ENCODE measurements at regions not wholly inside any gene's neighbourhood (a gene's known extent, or its start where the extent isn't known, plus 50 kb on each side); places are given as distances from the start of the nearest gene placed in this dataset.
A peak's percentile ranks its signal among the peaks of the same experiment; 100 is the strongest.
"Not testable (repeated sequence)": the region's sequence is repeated elsewhere in the genome, so short reads cannot be mapped to it uniquely, and the experiment has no call there.

- DNase-seq (ENCODE audit: missing footprints); intact Hi-C loops (cut with DNase I); ATAC-seq: not testable (repeated sequence)
Measured at GRCh38 chr16:15307184-15307583, 70.9 kb downstream of the NPIPA5 start.

DNA sequence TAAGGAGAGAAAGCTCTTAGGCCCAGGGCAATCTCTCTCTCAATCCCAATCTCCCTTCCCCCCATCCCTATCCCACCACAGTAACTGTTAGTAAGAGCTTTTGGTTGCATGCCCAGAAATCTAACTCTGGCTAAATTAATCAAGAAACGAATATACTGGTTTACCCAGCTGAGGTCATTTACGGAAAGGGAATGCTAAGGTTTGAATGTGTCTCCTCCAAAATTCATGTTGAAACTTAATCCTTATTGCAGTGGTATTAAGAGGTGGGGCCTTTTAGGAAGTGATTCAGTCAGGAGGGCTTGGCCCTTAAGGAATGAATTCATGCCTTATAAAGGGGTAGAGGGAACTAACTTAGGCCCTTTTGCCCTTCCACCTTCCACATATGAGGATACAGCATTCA is 72.2 kb downstream of the NPIPA5 start:
- intact Hi-C loops (cut with DNase I); ATAC-seq; DNase-seq (ENCODE audit: missing footprints): not testable (repeated sequence)

GRCh38 chr16:15303667-15304324 is 74.3 kb downstream of the NPIPA5 start:
- intact Hi-C loops (cut with DNase I); ATAC-seq; DNase-seq (ENCODE audit: missing footprints): not testable (repeated sequence)

GRCh38 chr16:15297104-15297503 is 81.0 kb downstream of the NPIPA5 start:
- DNase-seq (ENCODE audit: missing footprints); intact Hi-C loops (cut with DNase I); ATAC-seq: not testable (repeated sequence)

GRCh38 chr16:15274796-15275195 is 103.3 kb downstream of the NPIPA5 start:
- intact Hi-C loops (cut with DNase I); DNase-seq (ENCODE audit: missing footprints); ATAC-seq: not testable (repeated sequence)

GRCh38 chr16:15273964-15274363 is 104.1 kb downstream of the NPIPA5 start:
- ATAC-seq; DNase-seq (ENCODE audit: missing footprints); intact Hi-C loops (cut with DNase I): not testable (repeated sequence)

DNA sequence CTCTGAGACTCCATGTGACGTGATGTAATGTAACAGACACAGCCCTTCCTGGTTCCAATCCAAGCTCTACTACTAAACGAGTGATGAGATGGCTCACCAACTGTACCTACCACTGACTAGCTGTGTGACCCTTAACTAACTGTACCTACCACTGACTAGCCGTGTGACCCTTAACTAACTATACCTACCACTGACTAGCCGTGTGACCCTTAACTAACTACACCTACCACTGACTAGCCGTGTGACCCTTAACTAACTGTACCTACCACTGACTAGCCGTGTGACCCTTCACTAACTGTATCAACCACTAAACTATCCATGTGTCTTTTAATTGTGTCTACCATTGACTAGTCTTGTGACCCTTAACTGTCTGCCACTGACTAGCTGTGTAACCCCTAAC is 111.2 kb downstream of the NPIPA5 start:
- intact Hi-C loops (cut with DNase I); DNase-seq (ENCODE audit: missing footprints); ATAC-seq: not testable (repeated sequence)

- intact Hi-C loops (cut with DNase I); DNase-seq (ENCODE audit: missing footprints); ATAC-seq: not testable (repeated sequence)
Measured at GRCh38 chr16:15262212-15262611, 115.9 kb downstream of the NPIPA5 start.

- DNase-seq (ENCODE audit: missing footprints); intact Hi-C loops (cut with DNase I); ATAC-seq: not testable (repeated sequence)
Measured at GRCh38 chr16:15247971-15248370, 130.1 kb downstream of the NPIPA5 start.

GRCh38 chr16:15236674-15237323 is 141.3 kb downstream of the NPIPA5 start:
- DNase-seq (ENCODE audit: missing footprints); ATAC-seq; intact Hi-C loops (cut with DNase I): not testable (repeated sequence)

DNA sequence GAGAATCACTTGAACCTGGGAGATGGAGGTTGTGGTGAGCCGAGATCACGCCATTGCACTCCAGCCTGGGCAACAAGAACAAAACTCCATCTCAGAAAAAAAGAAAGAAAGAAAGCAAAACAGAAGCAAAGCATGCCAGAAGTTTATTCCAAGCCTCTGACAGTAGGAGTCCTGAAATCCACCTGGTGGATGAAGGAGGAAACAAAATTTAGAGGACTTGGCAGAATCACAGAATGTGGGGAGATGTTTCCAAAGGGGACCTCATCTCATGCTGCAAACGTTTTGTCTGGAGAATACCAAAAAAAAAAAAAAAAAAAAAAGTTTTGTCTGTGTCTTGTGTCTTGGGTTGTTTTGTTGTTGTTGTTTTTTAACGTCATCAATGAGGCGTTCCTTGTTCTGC is 141.1 kb upstream of the RRN3 start:
- intact Hi-C loops (cut with DNase I); DNase-seq (ENCODE audit: missing footprints); ATAC-seq: not testable (repeated sequence)

- intact Hi-C loops (cut with DNase I); DNase-seq (ENCODE audit: missing footprints): not testable (repeated sequence)
- peak; percentile 50 for ATAC-seq
Measured at GRCh38 chr16:15234702-15235101, 140.6 kb upstream of the RRN3 start.

- ATAC-seq, result peak; percentile 62
- DNase-seq (ENCODE audit: missing footprints); intact Hi-C loops (cut with DNase I): not testable (repeated sequence)
Measured at GRCh38 chr16:15230432-15230831, 136.4 kb upstream of the RRN3 start.

DNA sequence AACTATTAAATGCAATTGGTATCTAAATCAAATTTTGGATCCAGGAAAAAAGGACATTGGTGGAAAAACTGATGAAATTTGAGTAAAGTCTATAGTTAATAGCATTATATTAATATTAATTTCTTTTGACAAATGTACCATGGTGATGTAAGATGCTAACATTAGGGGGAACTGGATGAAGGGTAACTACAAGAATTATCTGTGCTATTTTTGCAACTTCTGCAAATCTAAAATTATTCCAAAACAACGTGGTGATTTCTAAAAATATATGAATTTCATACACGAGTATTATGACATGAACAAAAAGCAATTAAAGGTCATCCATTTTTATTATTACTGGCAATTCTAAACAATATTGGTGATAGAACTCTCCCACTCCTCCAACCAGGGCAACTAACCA is 135.6 kb upstream of the RRN3 start:
- DNase-seq (ENCODE audit: missing footprints); intact Hi-C loops (cut with DNase I); ATAC-seq: not testable (repeated sequence)

DNA sequence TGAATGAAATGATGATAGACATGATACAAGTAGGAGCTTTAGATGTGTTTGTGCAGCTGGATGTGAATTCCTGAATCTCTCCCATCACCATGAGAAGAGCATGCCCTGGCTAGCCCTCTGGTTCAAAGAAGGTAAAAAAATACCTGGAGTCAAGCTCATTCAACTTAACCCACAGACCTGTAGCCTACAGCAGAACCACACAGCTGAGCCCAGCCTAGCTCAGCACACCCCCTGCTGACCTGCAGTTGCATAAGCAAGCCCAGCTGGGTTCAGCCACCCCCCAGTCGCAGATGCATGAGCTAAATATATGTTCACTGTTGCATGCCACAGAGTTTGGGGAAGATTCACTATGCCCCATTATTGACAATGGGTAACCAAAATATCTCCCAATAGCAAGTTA is 130.6 kb upstream of the RRN3 start:
- ATAC-seq; intact Hi-C loops (cut with DNase I); DNase-seq (ENCODE audit: missing footprints): not testable (repeated sequence)

GRCh38 chr16:15223398-15223797 is 129.3 kb upstream of the RRN3 start:
- intact Hi-C loops (cut with DNase I); ATAC-seq; DNase-seq (ENCODE audit: missing footprints): not testable (repeated sequence)

DNA sequence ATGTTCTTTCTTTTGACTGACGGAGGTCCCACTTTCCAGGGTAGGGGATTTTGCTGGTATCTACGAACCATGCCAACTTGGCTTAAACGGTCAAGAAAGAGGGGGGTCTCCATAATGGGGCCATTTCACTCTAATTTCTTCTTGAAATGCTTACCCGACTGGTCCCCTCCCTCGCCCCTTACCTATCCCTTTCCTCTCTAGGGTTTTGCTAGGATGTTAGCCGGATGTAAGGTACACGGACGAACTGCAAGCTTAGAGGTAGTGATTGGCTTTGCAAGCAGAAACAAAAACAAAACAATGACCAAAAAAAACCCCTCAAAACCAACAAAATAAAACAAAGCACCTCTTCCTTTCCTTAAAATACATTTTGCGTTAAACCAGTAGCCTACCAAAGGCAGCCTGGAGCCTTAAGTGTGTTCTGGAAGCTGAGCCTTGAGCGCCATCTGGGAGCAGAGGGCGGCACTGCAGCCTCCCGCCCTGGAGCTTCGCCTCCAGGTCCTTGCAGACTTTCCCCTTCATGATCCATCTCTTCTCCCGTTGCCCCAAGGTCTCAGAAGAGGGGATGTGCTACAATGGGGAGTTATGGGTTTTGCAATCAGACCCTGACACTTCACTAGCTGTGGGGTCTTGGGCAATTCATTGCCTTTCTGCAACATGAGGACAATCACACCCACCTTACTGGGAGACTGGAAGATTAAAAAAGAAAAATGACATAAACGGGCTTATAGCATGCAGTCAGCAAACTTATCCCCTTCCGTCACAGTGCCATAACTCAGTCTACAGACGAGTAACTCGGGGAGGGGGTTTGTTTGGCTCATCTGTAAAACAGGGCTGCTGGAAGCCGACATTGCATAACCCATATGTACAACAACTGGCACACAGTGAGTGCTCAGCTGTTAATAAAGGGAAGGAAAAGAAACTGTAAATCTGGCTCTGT is 125.9 kb upstream of the RRN3 start:
- ATAC-seq, result peak; percentile 80
- DNase-seq (ENCODE audit: missing footprints); intact Hi-C loops (cut with DNase I): not testable (repeated sequence)

DNA sequence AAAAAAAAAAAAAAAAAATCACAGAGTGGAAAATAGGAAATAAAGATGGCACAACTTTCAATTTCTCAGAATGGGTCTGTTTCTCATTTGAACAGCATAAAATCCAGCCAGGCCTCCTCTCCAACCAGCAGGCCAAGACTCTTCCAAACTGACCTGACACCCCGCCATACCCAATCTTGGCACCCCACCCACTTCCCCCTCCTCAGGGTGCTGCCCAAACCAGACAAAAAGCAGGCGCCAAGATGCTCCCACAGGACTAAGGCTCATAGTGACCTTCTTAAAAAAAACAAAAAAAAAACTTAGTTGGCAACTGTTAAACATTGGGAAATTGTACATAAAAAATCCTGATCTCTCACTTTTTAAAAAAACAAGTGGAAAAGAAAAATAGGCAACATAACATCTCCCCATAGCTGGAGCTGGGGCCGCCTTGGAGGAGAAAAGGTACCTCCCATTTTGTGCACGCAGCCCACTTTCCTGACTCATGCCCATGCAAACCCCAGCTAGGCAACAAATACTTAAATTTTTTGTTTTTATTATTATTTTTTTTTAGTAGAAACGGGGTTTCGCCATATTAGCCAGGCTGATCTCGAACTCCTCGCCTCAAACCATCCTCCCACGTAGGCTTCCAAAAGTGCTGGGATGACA is 124.9 kb upstream of the RRN3 start:
- ATAC-seq; intact Hi-C loops (cut with DNase I); DNase-seq (ENCODE audit: missing footprints): not testable (repeated sequence)

All from Right ventricle myocardium inferior (tissue), 1 donor.